Keratinocyte (primary cell): ENCODE measurements at regions not wholly inside any gene's neighbourhood (a gene's known extent, or its start where the extent isn't known, plus 50 kb on each side); places are given as distances from the start of the nearest gene placed in this dataset.

ENCODE experiments used
- DNase-seq: peaks from one replicate; pipeline ENCODE4 v3.0.0-alpha.2; 2011; ENCODE audit warnings: low read depth, missing footprints, low spot score
- FAIRE-seq: peaks from 2 replicates; lab custom pipeline; 2011; peaks lifted over from hg19 to GRCh38; lab: Jason Lieb, UNC
- H2AFZ ChIP-seq: 2 replicates; pipeline ENCODE4 v1.6.0; 2012; ENCODE audit warnings: low read length, control low read depth, inconsistent platforms; ENCODE audit not compliant: control insufficient read depth
- H3K27ac ChIP-seq: 2 replicates; pipeline ENCODE4 v1.5.1; 2011; ENCODE audit warnings: low read length; ENCODE audit not compliant: control insufficient read depth, insufficient read depth
- H3K27me3 ChIP-seq: 3 replicates; pipeline ENCODE4 v1.6.0; 2011; ENCODE audit warnings: low read length; ENCODE audit not compliant: control insufficient read depth, insufficient read depth; ENCODE audit errors: extremely low read depth
- H3K36me3 ChIP-seq, 2 experiments: 2 replicates in 1 of 2; 3 replicates in 1 of 2; pipeline ENCODE4 v1.5.1; 2011; ENCODE audit warnings: low read length in 2 of 2, mild to moderate bottlenecking in 1 of 2; ENCODE audit not compliant: control insufficient read depth in 2 of 2, insufficient read depth in 2 of 2; ENCODE audit errors: extremely low read depth in 1 of 2
- H3K4me1 ChIP-seq: 3 replicates; pipeline ENCODE4 v1.5.1; 2011; ENCODE audit warnings: low read length; ENCODE audit not compliant: control insufficient read depth, insufficient read depth; ENCODE audit errors: extremely low read depth
- H3K4me2 ChIP-seq: 3 replicates; pipeline ENCODE4 v1.6.0; 2011; ENCODE audit warnings: low read depth, low read length; ENCODE audit not compliant: control insufficient read depth, insufficient read depth; ENCODE audit errors: extremely low read depth
- H3K4me3 ChIP-seq, 3 experiments: fragments of 200-600 bp in 1 of 3; sonication (generic) in 1 of 3; 2 replicates in 2 of 3; 3 replicates in 1 of 3; pipeline ENCODE4 v1.5.1; 2011 to 2016; ENCODE audit warnings: low read length in 3 of 3, mild to moderate bottlenecking in 3 of 3, control low read depth in 2 of 3, inconsistent platforms in 1 of 3, low read depth in 1 of 3, mixed read lengths in 1 of 3, mixed run types in 1 of 3, moderate library complexity in 1 of 3; ENCODE audit not compliant: control insufficient read depth in 2 of 3, insufficient read depth in 2 of 3; ENCODE audit errors: extremely low read depth in 1 of 3
- H3K79me2 ChIP-seq: 2 replicates; pipeline ENCODE4 v1.6.0; 2012; ENCODE audit warnings: low read length; ENCODE audit not compliant: control insufficient read depth, insufficient read depth
- H3K9ac ChIP-seq: 3 replicates; pipeline ENCODE4 v1.6.0; 2011; ENCODE audit warnings: low read length; ENCODE audit not compliant: control insufficient read depth, insufficient read depth; ENCODE audit errors: extremely low read depth
- H3K9me1 ChIP-seq: 3 replicates; pipeline ENCODE4 v1.6.0; 2011; ENCODE audit warnings: low read length; ENCODE audit not compliant: control insufficient read depth, insufficient read depth; ENCODE audit errors: extremely low read depth
- H3K9me3 ChIP-seq: 2 replicates; pipeline ENCODE4 v1.5.1; 2012; ENCODE audit warnings: low read depth, low read length; ENCODE audit not compliant: control insufficient read depth
- H4K20me1 ChIP-seq: 3 replicates; pipeline ENCODE4 v1.6.0; 2011; ENCODE audit warnings: low read length; ENCODE audit not compliant: control insufficient read depth, insufficient read depth; ENCODE audit errors: extremely low read depth
- CTCF ChIP-seq, 3 experiments: IDR thresholded peaks in 1 of 3; conservative IDR thresholded peaks in 1 of 3; optimal IDR thresholded peaks in 1 of 3; 2 replicates in 2 of 3; 3 replicates in 1 of 3; pipeline versions ENCODE3 to v1.5.1; 2011; ENCODE audit warnings: low read length in 3 of 3, mild to moderate bottlenecking in 3 of 3, moderate library complexity in 2 of 3, control low read depth in 1 of 3, inconsistent platforms in 1 of 3; ENCODE audit not compliant: insufficient read depth in 2 of 3; ENCODE audit errors: extremely low read depth in 1 of 3
- EZH2 ChIP-seq: IDR thresholded peaks from one replicate; pipeline ENCODE4 v1.6.1; 2012; ENCODE audit warnings: inconsistent platforms, mild to moderate bottlenecking, low read length, moderate library complexity
- dilution Hi-C: fragments of 300-500 bp; cut with MboI; formaldehyde crosslinking; loops from one replicate; pipeline ENCODE4 v1.7.0; 2020; ENCODE audit warnings: low sequenced_read_pairs; ENCODE audit not compliant: extremely low pct_ligation_motif_present

- Histone ChIP-seq H4K20me1 (no peaks in the 10 kb centered on the region), H2AFZ (no peak overlapping the region), H3K36me3 (no peaks in the 10 kb centered on the region), H3K27ac (no peak overlapping the region), H3K9ac (no peak overlapping the region), H3K4me1 (no peaks in the 10 kb centered on the region), H3K4me3 (no peak overlapping the region), H3K27me3 (no peaks in the 10 kb centered on the region), H3K79me2 (no peaks in the 10 kb centered on the region), H3K4me2 (no peak overlapping the region), H3K9me3 (no peaks in the 10 kb centered on the region), H3K9me1 (no peaks in the 10 kb centered on the region)
- DNase-seq (no peak), FAIRE-seq (no peak)
- dilution Hi-C loops, result no loop called here
- TF ChIP-seq CTCF (optimal IDR thresholded peaks at IDR 0.05 in 1 of 3, IDR thresholded peaks at IDR 0.05 in 1 of 3, conservative IDR thresholded peaks at IDR 0.05 in 1 of 3; ENCODE audit: extremely low read depth in 1 of 3, insufficient read depth in 2 of 3, low read length in 3 of 3) (no peak), EZH2 (no peak)
These were observed 169.7 kb upstream of the RGS6 start for GRCh38 chr14:71762575-71762974.

- DNase-seq, result no peak
- H3K4me2 ChIP-seq, result no peak overlapping the region
- H3K9me1 ChIP-seq, result no peaks in the 10 kb centered on the region
- no peak overlapping the region for H3K9ac ChIP-seq
- H3K4me1 ChIP-seq, result no peaks in the 10 kb centered on the region
- TF ChIP-seq CTCF (optimal IDR thresholded peaks at IDR 0.05 in 1 of 3, IDR thresholded peaks at IDR 0.05 in 1 of 3, conservative IDR thresholded peaks at IDR 0.05 in 1 of 3; ENCODE audit: extremely low read depth in 1 of 3, insufficient read depth in 2 of 3, low read length in 3 of 3) (no peak), EZH2 (no peak)
- H3K27ac ChIP-seq, result no peak overlapping the region
- H3K9me3 ChIP-seq, result no peaks in the 10 kb centered on the region
- H3K4me3 ChIP-seq, result no peak overlapping the region
- H4K20me1 ChIP-seq, result no peaks in the 10 kb centered on the region
- no peak for FAIRE-seq
- H3K79me2 ChIP-seq, result no peaks in the 10 kb centered on the region
- H2AFZ ChIP-seq, result no peak overlapping the region
- no peaks in the 10 kb centered on the region for H3K36me3 ChIP-seq
- dilution Hi-C loops, result no loop called here
- no peaks in the 10 kb centered on the region for H3K27me3 ChIP-seq
These were observed 167.4 kb upstream of the RGS6 start for GRCh38 chr14:71764701-71765382.
